B cell (primary cell): ENCODE measurements at regions not wholly inside any gene's neighbourhood (a gene's known extent, or its start where the extent isn't known, plus 50 kb on each side); places are given as distances from the start of the nearest gene placed in this dataset.

ENCODE experiments used
- ATAC-seq: fragments of 200-7000 bp; cut with Tn5 transposase; one replicate; pipeline ENCODE4 v1.10.0; 2021; ENCODE audit warnings: low read depth, mild to moderate bottlenecking, moderate number of reproducible peaks, moderate library complexity
- CTCF ChIA-PET: fragments of 350-600 bp; sonication (Branson Sonifier 250); formaldehyde crosslinking; loops from one replicate; lab custom pipeline; 2021; ENCODE audit warnings: antibody characterized with exemption, inconsistent platforms; lab: Charles Lee
- POLR2A ChIA-PET: fragments of 350-600 bp; sonication (Branson Sonifier 250); formaldehyde crosslinking; loops from one replicate; lab custom pipeline; 2021; ENCODE audit warnings: antibody characterized with exemption; lab: Charles Lee
- DNase-seq: peaks from one replicate; pipeline ENCODE4 v3.0.0; 2013
- H2AFZ ChIP-seq: 2 replicates; pipeline ENCODE4 v1.6.1; 2012; ENCODE audit warnings: mild to moderate bottlenecking, low read depth, low read length; ENCODE audit not compliant: insufficient read depth, poor library complexity, severe bottlenecking
- H3K27ac ChIP-seq, 2 donors: 1 replicate in 1 of 2; 2 replicates in 1 of 2; pipeline ENCODE4 v1.5.1; 2012 to 2013; ENCODE audit warnings: low read length in 2 of 2, mild to moderate bottlenecking in 2 of 2, moderate library complexity in 1 of 2
- H3K27me3 ChIP-seq, 4 experiments: fragments of 200-600 bp in 1 of 4; sonication (generic) in 1 of 4; replicated peaks in 1 of 4; 1 replicate in 2 of 4; 2 replicates in 2 of 4; pipeline versions ENCODE4 v1.6.1 to v1.7.0; 2013 to 2016; ENCODE audit warnings: low read length in 3 of 4, mild to moderate bottlenecking in 2 of 4, mixed read lengths in 1 of 4, moderate library complexity in 1 of 4; ENCODE audit not compliant: insufficient read depth in 4 of 4, control insufficient read depth in 3 of 4; ENCODE audit errors: control extremely low read depth in 1 of 4
- H3K36me3 ChIP-seq, 2 experiments: replicated peaks in 1 of 2; 1 replicate in 1 of 2; 2 replicates in 1 of 2; pipeline versions ENCODE4 v1.6.1 to v1.7.1; 2013; ENCODE audit warnings: low read length in 1 of 2; ENCODE audit not compliant: insufficient read depth in 2 of 2, control insufficient read depth in 1 of 2; ENCODE audit errors: control extremely low read depth in 1 of 2, extremely low read depth in 1 of 2
- H3K4me1 ChIP-seq, 2 donors: fragments of 200-600 bp in 1 of 2; sonication (generic) in 1 of 2; 1 replicate in 1 of 2; 2 replicates in 1 of 2; pipeline versions ENCODE4 v1.5.1 to v1.6.1; 2013 to 2017; ENCODE audit warnings: low read length in 2 of 2; ENCODE audit not compliant: control insufficient read depth in 2 of 2, insufficient read depth in 2 of 2
- H3K4me2 ChIP-seq: replicated peaks from 2 replicates; pipeline ENCODE3; 2012; ENCODE audit warnings: mild to moderate bottlenecking, low read depth, low read length; ENCODE audit not compliant: poor library complexity, severe bottlenecking
- H3K4me3 ChIP-seq, 5 experiments: fragments of 200-600 bp in 1 of 5; sonication (generic) in 1 of 5; 1 replicate in 3 of 5; 2 replicates in 2 of 5; pipeline versions ENCODE4 v1.5.1 to v1.7.0; 2011 to 2016; ENCODE audit warnings: low read length in 4 of 5, mild to moderate bottlenecking in 4 of 5, low read depth in 2 of 5, control low read depth in 1 of 5, moderate library complexity in 1 of 5; ENCODE audit not compliant: insufficient read depth in 1 of 5; ENCODE audit errors: control extremely low read depth in 1 of 5, extremely low read depth in 1 of 5
- H3K79me2 ChIP-seq: fragments of 200-600 bp; sonication (generic); one replicate; pipeline ENCODE4 v1.6.0; 2016; ENCODE audit warnings: low read length; ENCODE audit not compliant: control insufficient read depth, insufficient read depth
- H3K9ac ChIP-seq: fragments of 200-600 bp; sonication (generic); 2 replicates; pipeline ENCODE4 v1.6.1; 2017; ENCODE audit warnings: mild to moderate bottlenecking, low read length, moderate library complexity
- H3K9me3 ChIP-seq, 3 donors: one replicate each; pipeline versions ENCODE4 v1.6.1 to v1.7.1; 2013; ENCODE audit warnings: low read length in 2 of 3; ENCODE audit not compliant: control insufficient read depth in 2 of 3, insufficient read depth in 1 of 3; ENCODE audit errors: control extremely low read depth in 1 of 3
- H4K20me1 ChIP-seq: 2 replicates; pipeline ENCODE4 v1.6.0; 2012; ENCODE audit warnings: mild to moderate bottlenecking, low read length; ENCODE audit not compliant: insufficient read depth, control insufficient read depth, poor library complexity, severe bottlenecking
- H3K27ac Mint-ChIP-seq: one replicate; pipeline ENCODE4 v1.8.0; 2021; ENCODE audit warnings: mixed read lengths
- H3K27me3 Mint-ChIP-seq: one replicate; pipeline ENCODE4 v1.8.0; 2021; ENCODE audit warnings: mixed read lengths
- H3K4me1 Mint-ChIP-seq: one replicate; pipeline ENCODE4 v1.8.0; 2021; ENCODE audit warnings: mixed read lengths
- H3K4me3 Mint-ChIP-seq: one replicate; pipeline ENCODE4 v1.8.0; 2021; ENCODE audit warnings: mixed read lengths
- H3K9me3 Mint-ChIP-seq: one replicate; pipeline ENCODE4 v1.8.0; 2022; ENCODE audit warnings: mixed read lengths; ENCODE audit not compliant: insufficient read depth
- CTCF ChIP-seq: fragments of 200-600 bp; IDR thresholded peaks from one replicate; pipeline ENCODE4 v1.8.0; 2022; ENCODE audit warnings: antibody characterized with exemption, mild to moderate bottlenecking
- EZH2 ChIP-seq: IDR thresholded peaks from 2 replicates; pipeline ENCODE4 v1.6.1; 2012; ENCODE audit warnings: borderline replicate concordance, low read depth, mild to moderate bottlenecking, moderate library complexity, low read length; ENCODE audit not compliant: insufficient read depth, poor library complexity, severe bottlenecking
- WGBS: methylation state at CpG from one replicate; pipeline ENCODE4 v1.1.5; 2013; ENCODE audit warnings: missing lambda C conversion rate; ENCODE audit not compliant: insufficient coverage; 5-methylcytosine and 5-hydroxymethylcytosine counted together
- intact Hi-C: fragments of 100-400 bp; cut with micrococcal nuclease; formaldehyde crosslinking; loops from one replicate; pipeline ENCODE4 v1.10.0; 2022

GRCh38 chr6:139722530-139722929, 348.1 kb upstream of the CITED2 start:
- no peak for DNase-seq
- Histone ChIP-seq H3K9ac (no peak overlapping the region), H4K20me1 (no peaks in the 10 kb centered on the region), H2AFZ (no peak overlapping the region), H3K9me3 (no peaks in the 10 kb centered on the region), H3K4me3 (no peak overlapping the region), H3K4me1 (no peaks in the 10 kb centered on the region), H3K27ac (no peak overlapping the region), H3K36me3 (no peaks in the 10 kb centered on the region), H3K27me3 (no peaks in the 10 kb centered on the region), H3K79me2 (no peaks in the 10 kb centered on the region), H3K4me2 (no peak overlapping the region)
- Mint-ChIP-seq H3K4me3 (no peak overlapping the region), H3K4me1 (no peaks in the 10 kb centered on the region), H3K27me3 (no peaks in the 10 kb centered on the region), H3K27ac (no peak overlapping the region), H3K9me3 (no peaks in the 10 kb centered on the region)
- ATAC-seq, result no peak
- WGBS, result 100% methylated on average over 1 of the region's 3 CpGs
- POLR2A ChIA-PET, result no interaction called here
- intact Hi-C loops, result no loop called here
- no peak for TF ChIP-seq CTCF
- no peak for TF ChIP-seq EZH2
- CTCF ChIA-PET, result no interaction called here

DNA sequence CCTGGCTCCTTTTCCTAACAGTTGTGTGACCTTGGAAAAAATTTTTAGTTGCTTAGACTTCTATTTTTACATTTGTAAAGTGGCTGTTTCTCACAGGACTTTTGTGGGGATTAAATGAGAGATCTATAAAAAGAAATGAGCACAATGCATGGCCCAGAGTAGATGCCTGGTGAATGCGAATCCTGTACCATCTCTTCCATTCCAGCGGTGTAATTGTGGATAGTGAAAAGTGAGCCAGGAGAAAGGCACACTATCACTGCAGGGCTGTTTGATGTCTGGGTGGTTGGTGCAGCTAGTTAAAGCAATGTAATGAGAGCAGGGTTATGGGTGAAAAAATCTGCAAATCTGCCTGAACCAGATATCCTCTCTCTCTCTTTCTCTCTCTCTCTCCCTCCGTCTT, 347.5 kb upstream of the CITED2 start:
- no peak for ATAC-seq
- H3K27me3 Mint-ChIP-seq, result no peaks in the 10 kb centered on the region
- no peak overlapping the region for H3K27ac ChIP-seq
- no peak overlapping the region for H3K4me3 ChIP-seq
- intact Hi-C loops, result no loop called here
- H2AFZ ChIP-seq, result no peak overlapping the region
- no peaks in the 10 kb centered on the region for H4K20me1 ChIP-seq
- WGBS, result no CpG with 5 or more reads among the region's 3 CpGs
- H3K9ac ChIP-seq, result no peak overlapping the region
- no peak overlapping the region for H3K4me3 Mint-ChIP-seq
- H3K4me2 ChIP-seq, result no peak overlapping the region
- H3K36me3 ChIP-seq, result no peaks in the 10 kb centered on the region
- ChIA-PET CTCF (no interaction called here), POLR2A (no interaction called here)
- no peaks in the 10 kb centered on the region for H3K27me3 ChIP-seq
- TF ChIP-seq EZH2 (no peak), CTCF (no peak)
- H3K9me3 ChIP-seq, result no peaks in the 10 kb centered on the region
- H3K4me1 ChIP-seq, result no peaks in the 10 kb centered on the region
- no peak for DNase-seq
- no peak overlapping the region for H3K27ac Mint-ChIP-seq
- no peaks in the 10 kb centered on the region for H3K9me3 Mint-ChIP-seq
- no peaks in the 10 kb centered on the region for H3K4me1 Mint-ChIP-seq
- H3K79me2 ChIP-seq, result no peaks in the 10 kb centered on the region
